Glomerular visceral epithelial cell (primary cell): ENCODE measurements at regions not wholly inside any gene's neighbourhood (a gene's known extent, or its start where the extent isn't known, plus 50 kb on each side); places are given as distances from the start of the nearest gene placed in this dataset.
"Not testable (repeated sequence)": the region's sequence is repeated elsewhere in the genome, so short reads cannot be mapped to it uniquely, and the experiment has no call there.

ENCODE experiments used
- DNase-seq: peaks from one replicate; pipeline ENCODE4 v3.0.0-alpha.2; 2016; ENCODE audit errors: extremely low spot score

- DNase-seq = no peak
Observed at GRCh38 chr2:142580691-142581090, 296.8 kb upstream of the KYNU start.

- no peak for DNase-seq
Observed at GRCh38 chr2:142575561-142575960, 301.9 kb upstream of the KYNU start.

- DNase-seq = no peak
Observed at GRCh38 chr2:142574388-142574787, 303.1 kb upstream of the KYNU start.

- no peak for DNase-seq
Observed at GRCh38 chr2:142572346-142573132, 304.9 kb upstream of the KYNU start.

GRCh38 chr2:142571934-142572333 is 305.5 kb upstream of the KYNU start:
- DNase-seq = no peak

GRCh38 chr2:142562900-142563299 is 314.6 kb upstream of the KYNU start:
- DNase-seq = no peak

GRCh38 chr2:142561656-142562055 is 315.8 kb upstream of the KYNU start:
- DNase-seq = no peak

GRCh38 chr2:142557391-142557790 is 320.1 kb upstream of the KYNU start:
- DNase-seq = no peak

GRCh38 chr2:142545999-142546398 is 331.5 kb upstream of the KYNU start:
- not testable (repeated sequence) for DNase-seq

- no peak for DNase-seq
Observed at GRCh38 chr2:142545036-142545435, 332.4 kb upstream of the KYNU start.

GRCh38 chr2:142544173-142544572 is 333.3 kb upstream of the KYNU start:
- no peak for DNase-seq

- no peak for DNase-seq
Observed at GRCh38 chr2:142542431-142542910, 335.0 kb upstream of the KYNU start.

- no peak for DNase-seq
Observed at GRCh38 chr2:142536966-142537365, 340.5 kb upstream of the KYNU start.

- DNase-seq = no peak
Observed at GRCh38 chr2:142536492-142536891, 341.0 kb upstream of the KYNU start.

GRCh38 chr2:142535311-142535710 is 342.2 kb upstream of the KYNU start:
- DNase-seq = no peak

- DNase-seq = no peak
Observed at GRCh38 chr2:142533177-142533576, 344.3 kb upstream of the KYNU start.

- no peak for DNase-seq
Observed at GRCh38 chr2:142531377-142531776, 346.1 kb upstream of the KYNU start.

- DNase-seq = no peak
Observed at GRCh38 chr2:142525720-142526119, 351.7 kb upstream of the KYNU start.

- DNase-seq = no peak
Observed at GRCh38 chr2:142521492-142521891, 356.0 kb upstream of the KYNU start.

- DNase-seq = no peak
Observed at GRCh38 chr2:142515493-142515892, 362.0 kb upstream of the KYNU start.

GRCh38 chr2:142509401-142509800 is 368.1 kb upstream of the KYNU start:
- no peak for DNase-seq

- DNase-seq = no peak
Observed at GRCh38 chr2:142504754-142505153, 372.7 kb upstream of the KYNU start.

GRCh38 chr2:142502402-142502801 is 371.6 kb upstream of the LRP1B start:
- DNase-seq = no peak

GRCh38 chr2:142495141-142495540 is 364.3 kb upstream of the LRP1B start:
- DNase-seq = no peak
